NCI-H748 treated with DMSO at 0.1 percent for 48 hours (cell line): ENCODE measurements at regions not wholly inside any gene's neighbourhood (a gene's known extent, or its start where the extent isn't known, plus 50 kb on each side); places are given as distances from the start of the nearest gene placed in this dataset.
"Not testable (repeated sequence)": the region's sequence is repeated elsewhere in the genome, so short reads cannot be mapped to it uniquely, and the experiment has no call there.

Experiments used
- DNase-seq: peaks from one replicate; lab custom pipeline; 2025; lab: John Stamatoyannopoulos, UW

DNA sequence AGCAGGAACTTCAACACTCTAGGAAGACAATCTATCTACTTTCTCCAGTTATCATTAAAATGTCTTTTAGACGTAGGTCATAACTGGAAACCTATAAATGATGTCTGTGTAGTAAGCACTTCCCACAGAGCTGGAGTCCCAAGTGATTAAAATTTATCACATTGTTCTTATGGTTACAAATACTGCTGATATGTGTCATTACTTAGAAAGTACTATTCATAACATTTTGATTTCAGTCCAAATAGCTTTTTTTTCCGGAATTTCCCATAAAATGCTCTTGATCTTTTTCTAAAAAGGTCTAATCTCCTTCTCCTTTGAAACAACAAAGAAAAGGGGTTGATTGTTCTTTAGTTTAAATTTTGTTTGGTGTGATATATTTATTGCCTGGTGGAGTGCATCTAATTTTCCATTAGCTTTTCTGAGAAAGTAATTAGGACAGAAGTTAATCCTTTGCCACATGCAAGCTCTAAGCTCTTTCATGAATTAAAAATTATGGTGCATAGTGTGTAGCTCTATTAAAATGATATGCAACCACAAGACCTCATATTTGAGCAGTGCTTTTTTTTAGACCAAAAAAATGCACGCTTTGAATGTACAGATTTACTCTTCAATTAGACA is 132.7 kb upstream of the TCF21 start:
- no peak for DNase-seq

DNA sequence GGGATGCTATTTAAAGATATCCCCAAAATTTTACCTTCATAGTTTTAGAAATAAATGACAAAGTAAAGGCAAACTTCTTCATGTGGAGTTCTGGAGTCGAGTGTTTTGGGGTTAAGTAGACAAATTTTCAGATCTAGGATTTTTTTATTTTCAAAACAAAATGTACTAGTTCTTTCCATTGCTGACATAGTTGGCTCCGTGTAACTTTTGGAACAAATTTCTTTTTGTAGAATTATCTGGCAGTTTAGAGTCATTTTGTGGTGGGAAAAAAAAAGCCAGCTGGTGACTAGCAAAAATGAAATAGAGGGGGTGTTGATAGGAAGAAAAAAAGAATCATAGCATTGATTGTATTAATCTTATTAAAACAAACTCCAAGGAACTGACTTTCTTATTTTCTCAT is 131.6 kb upstream of the TCF21 start:
- no peak for DNase-seq

DNA sequence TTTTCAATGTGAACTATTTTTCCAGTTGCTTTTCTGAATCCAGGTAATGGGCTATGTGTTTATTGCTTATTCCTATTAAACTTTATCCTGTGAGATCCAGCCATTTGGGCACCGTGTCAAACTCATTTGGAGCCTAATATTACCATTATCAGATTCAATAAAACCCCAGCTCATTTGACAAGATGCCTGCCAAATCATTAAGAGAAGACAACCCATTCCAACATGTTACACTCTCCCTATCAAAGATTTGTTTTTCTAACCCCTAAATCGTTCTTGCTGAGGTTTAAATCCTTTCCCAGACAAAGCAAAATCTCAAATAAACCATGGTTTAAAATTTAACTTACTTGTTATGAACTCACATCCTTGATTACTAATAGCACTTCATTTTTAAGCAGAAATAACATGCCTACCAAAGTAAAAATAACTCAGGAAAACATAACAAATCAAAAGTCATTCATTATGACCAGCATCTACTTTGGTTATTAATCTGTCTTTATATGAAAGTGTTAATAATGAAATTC is 130.0 kb upstream of the TCF21 start:
- DNase-seq: no peak

DNA sequence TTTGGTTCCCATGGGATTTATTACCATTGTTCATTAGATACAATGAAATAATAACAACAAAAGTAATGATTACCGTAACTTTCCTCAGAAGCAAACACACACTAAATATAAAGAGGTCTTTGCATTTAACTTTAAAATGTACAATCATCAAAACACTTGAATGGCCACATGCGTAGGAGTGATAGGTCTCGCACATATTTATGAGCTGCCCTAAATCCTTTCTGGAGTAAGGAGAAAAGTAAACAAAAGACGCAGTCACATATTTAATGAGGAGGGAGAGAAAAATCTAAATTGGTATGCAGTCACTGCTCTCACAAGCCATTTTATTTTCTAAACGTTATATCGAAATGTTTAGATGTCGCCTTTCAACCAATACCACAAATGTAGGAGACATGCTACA is 129.4 kb upstream of the TCF21 start:
- DNase-seq: no peak

- DNase-seq: no peak
Observed at GRCh38 chr6:133761706-133762105, 127.2 kb upstream of the TCF21 start.

DNA sequence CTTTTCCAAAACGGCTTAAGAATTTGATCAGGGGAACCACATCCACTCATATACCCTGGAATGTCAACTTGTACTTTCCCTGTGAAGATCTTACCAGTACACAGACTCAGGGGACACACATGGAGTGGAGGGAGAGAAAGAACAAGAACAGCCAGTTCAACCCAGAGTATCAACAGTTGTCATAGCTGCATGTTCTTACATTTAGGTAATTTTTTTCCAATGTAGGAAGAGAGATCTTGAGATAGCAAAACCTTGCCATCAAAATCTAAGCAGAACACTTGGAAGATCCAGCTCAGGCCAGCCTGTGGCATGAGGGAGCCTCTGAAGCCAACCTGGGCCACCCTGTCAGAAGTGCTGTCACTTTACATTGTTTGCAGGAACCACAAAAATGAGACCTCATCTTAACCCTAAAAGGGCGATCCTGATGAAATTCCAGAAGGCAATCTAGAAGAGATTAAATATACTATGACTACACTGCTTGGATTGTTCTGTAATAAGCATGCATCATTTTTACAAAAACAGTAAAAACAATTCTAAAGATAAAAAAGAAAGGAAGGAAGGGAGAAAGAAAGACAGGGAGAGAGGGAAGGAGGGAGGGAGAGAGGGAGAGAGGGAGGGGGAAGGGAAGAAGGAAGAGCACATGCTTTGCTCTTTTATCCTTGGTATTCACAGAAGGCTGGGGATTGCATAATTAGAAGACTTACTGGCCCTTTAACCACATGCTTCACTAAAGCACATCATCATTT is 124.7 kb upstream of the TCF21 start:
- no peak for DNase-seq

DNA sequence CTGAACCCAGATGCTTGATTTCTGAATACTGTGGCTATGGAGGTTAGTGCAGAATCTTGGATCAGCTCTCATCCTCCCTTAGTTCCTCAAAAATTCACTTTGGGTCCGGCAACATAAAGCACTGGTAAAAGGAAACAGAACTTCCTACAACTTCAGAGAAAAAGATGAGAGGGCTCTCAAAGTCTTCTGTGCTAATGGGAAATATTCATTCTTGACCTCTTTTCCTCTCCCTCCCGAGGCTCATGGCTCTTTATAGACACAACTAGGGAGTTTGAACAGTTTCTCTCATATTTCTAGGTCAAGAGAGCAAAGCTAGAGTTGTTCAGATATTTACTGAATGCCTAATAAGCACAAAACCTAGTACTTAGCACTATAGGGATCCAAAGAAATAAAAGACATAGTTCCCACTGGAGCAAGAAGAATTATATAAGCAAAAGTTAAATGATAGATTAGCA is 124.1 kb upstream of the TCF21 start:
- no peak for DNase-seq

- DNase-seq: no peak
Observed at GRCh38 chr6:133767357-133767970, 121.4 kb upstream of the TCF21 start.

GRCh38 chr6:133768656-133769295 is 120.1 kb upstream of the TCF21 start:
- DNase-seq: no peak

DNA sequence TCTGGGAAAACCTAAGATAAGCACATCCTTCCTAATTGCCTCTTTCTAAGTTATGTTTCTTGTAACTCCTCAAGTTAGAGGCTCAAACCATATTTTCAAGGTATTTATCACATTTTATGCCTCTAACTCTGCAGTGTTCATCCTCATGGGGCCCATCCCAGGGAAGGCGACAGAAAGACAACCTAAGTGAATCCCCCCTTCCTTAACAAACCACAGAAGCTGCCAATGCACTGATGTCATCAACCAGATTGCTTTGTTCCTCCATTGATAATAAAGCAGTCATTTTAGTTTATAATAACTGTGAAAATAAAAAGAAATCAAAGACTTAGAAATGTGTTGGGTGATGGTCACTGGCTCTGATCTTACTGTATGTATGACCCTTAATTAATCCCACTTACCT is 119.5 kb upstream of the TCF21 start:
- DNase-seq: no peak

- no peak for DNase-seq
Observed at GRCh38 chr6:133772567-133772966, 116.3 kb upstream of the TCF21 start.

- no peak for DNase-seq
Observed at GRCh38 chr6:133773776-133774175, 115.1 kb upstream of the TCF21 start.

- DNase-seq: no peak
Observed at GRCh38 chr6:133774356-133774755, 114.6 kb upstream of the TCF21 start.

DNA sequence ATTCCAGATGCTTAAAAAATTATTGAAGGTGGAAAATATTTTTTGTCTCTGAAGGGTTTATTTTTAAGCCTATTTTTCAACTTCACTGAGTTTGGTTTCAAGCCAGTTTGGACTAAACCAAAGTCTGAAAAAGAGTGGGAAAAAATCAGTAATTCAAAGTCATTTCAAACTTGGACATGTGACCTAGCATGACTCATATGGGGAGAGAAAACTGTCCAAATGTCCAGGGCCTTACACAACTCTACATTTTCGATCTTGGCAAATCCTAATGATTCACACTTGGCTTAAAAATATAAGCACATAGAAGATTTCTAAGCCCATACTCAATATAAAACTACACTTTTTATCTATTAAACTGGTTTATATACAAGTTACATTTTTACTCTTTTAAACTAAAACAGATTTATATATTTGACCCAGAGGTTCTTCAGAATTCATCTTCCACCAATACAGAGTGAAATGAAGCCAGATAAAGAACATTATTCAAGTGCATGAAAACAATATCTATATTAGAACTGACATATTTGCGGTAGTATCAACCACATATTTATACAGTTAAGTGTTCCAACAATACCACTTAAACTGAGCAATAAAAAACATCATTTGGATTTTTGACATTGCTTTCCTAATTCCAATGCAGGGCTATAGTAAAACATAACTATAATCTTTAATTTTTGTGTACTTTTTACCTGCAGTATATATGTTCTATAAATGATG is 110.3 kb upstream of the TCF21 start:
- DNase-seq: no peak

DNA sequence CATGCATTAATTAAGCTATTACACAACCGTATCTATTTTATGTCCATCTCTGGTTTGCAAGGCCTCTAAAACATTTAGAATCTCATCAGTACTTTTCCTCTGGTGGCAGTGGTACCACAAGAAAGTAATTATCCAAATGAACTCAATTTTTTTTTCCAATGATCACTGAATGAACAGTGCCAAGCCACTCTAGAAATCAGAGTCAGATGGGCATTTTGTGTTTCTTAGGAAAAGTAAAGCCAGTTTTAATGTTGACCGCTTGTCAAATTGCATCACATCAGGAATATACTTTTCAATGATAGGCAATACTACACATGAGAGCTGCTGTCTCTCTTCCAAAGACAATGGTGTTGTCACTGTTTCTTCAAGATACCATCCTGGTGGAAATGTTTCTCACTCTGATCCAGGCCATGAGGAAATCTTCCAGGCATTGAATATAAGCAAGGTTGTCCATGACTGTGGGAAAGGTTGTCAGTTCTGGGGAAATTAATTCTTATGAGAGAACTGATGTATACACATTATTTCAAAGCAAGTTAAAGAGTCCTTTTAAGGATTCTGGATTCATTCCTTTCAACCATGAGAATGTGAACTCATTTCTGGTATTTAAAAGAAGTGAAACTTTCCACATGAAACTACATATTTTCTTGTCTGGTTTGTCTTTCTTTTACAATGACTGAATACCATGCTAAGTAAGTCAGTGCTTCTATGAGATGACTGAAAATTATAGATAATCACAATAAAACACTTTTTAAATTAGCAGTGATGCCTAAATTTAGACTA is 108.8 kb upstream of the TCF21 start:
- DNase-seq: no peak

- no peak for DNase-seq
Observed at GRCh38 chr6:133786016-133786415, 102.9 kb upstream of the TCF21 start.

DNA sequence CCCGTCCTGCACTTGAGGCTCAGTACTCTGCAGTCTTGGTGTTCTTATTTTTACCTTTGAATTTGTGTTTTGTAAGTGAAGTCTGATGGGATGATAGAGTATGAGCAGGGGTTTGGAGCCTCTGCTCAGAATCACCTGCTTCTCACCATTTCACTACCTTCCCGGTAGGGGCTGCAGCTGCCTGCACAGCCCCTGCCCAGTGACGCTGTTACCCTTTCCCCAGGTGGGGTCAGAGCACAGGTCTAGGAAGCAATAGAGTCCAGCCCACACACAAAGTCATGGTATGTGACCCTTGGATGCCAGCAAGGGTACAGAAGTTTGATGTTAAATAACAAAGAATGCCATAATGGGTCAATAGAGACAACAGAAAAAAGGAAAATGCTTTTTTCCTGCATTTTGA is 101.8 kb upstream of the TCF21 start:
- DNase-seq: no peak

- DNase-seq: no peak
Observed at GRCh38 chr6:133787859-133788505, 100.9 kb upstream of the TCF21 start.

- DNase-seq: no peak
Observed at GRCh38 chr6:133788556-133788955, 100.4 kb upstream of the TCF21 start.

DNA sequence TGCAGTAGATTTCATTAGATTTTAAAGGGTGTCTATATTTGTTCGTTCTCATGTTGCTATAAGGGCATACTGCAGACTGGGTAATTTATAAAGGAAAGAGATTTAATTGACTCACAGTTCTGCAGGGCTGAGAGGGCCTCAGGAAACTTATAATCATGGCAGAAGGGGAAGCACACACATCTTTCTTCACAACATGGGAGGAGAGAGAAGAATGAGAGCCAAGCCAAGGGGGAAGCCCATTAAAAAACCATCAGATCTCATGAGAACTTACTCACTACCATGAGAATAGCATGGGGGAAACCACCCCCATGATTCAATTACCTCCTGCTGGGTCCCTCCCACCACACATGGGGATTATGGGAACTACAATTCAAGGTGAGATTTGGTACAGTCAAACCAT is 99.5 kb upstream of the TCF21 start:
- DNase-seq: not testable (repeated sequence)

DNA sequence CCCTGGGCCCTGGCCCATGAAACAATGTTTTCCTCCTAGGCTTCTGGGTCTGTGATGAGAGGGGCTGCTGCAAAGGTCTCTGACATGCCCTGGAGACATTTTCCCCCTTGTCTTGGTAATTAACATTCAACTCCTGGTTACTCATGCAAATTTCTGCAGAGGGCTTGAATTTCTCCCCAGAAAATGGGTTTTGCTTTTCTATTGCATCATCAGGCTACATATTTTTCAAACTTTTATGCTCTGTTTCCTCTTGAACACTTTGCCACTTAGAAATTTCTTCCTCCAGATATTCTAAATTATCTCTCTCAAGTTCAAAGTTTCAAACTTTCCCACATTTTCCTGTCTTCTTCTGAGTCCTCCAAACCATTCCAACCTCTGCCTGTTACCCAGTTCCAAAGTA is 98.2 kb upstream of the TCF21 start:
- DNase-seq: not testable (repeated sequence)
